ENCODE measurements at regions not wholly inside any gene's neighbourhood (a gene's known extent, or its start where the extent isn't known, plus 50 kb on each side); places are given as distances from the start of the nearest gene placed in this dataset.

DNA sequence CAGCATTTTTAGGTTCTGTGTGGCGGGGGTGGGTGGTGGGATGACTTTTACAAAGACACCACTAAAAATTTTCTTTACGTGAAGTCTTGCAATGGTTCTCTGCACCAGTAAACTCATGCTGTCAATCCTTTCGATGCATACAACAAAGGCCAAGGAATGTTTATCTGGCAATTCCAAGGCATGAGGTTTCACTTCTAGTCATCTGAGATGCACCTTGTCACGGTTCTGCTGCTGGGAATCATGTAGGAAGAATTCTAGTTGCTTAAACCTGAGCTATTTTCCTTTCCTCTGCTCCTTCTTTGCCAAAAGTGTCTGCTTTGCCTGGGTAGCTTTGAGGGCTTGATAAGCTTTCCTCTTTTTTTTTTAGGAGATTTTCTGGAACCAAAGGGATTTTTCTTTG is 1204.5 kb upstream of the SEMA6A start:
- TF ChIP-seq, protein P1, sequence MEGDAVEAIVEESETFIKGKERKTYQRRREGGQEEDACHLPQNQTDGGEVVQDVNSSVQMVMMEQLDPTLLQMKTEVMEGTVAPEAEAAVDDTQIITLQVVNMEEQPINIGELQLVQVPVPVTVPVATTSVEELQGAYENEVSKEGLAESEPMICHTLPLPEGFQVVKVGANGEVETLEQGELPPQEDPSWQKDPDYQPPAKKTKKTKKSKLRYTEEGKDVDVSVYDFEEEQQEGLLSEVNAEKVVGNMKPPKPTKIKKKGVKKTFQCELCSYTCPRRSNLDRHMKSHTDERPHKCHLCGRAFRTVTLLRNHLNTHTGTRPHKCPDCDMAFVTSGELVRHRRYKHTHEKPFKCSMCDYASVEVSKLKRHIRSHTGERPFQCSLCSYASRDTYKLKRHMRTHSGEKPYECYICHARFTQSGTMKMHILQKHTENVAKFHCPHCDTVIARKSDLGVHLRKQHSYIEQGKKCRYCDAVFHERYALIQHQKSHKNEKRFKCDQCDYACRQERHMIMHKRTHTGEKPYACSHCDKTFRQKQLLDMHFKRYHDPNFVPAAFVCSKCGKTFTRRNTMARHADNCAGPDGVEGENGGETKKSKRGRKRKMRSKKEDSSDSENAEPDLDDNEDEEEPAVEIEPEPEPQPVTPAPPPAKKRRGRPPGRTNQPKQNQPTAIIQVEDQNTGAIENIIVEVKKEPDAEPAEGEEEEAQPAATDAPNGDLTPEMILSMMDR (IDR thresholded peaks at IDR 0.05), result no peak
- TF ChIP-seq POLR2A (IDR thresholded peaks at IDR 0.05), result no peak

All from thyroid gland (tissue), 4 donors.